Cardiac muscle cell (in vitro differentiated cells and primary cell): ENCODE measurements at regions not wholly inside any gene's neighbourhood (a gene's known extent, or its start where the extent isn't known, plus 50 kb on each side); places are given as distances from the start of the nearest gene placed in this dataset.

Source experiments
- DNase-seq, 2 donors: peaks; one replicate each; pipeline versions ENCODE4 v3.0.0 to v3.0.0-alpha.2; 2010 to 2017; ENCODE audit warnings: low read depth in 1 of 2, low spot score in 1 of 2
- H3K27ac ChIP-seq: fragments of 200-600 bp; sonication (generic); 2 replicates; pipeline ENCODE4 v1.5.1; 2016
- H3K27me3 ChIP-seq: fragments of 200-600 bp; sonication (generic); 2 replicates; pipeline ENCODE4 v1.6.0; 2016; ENCODE audit warnings: control low read depth
- H3K36me3 ChIP-seq: fragments of 200-600 bp; sonication (generic); 2 replicates; pipeline ENCODE4 v1.5.1; 2016; ENCODE audit warnings: control low read depth
- H3K4me1 ChIP-seq: fragments of 200-600 bp; sonication (generic); 2 replicates; pipeline ENCODE4 v1.8.1; 2017; ENCODE audit warnings: low read depth, mild to moderate bottlenecking, mixed run types
- H3K4me3 ChIP-seq: fragments of 200-600 bp; sonication (generic); 2 replicates; pipeline ENCODE4 v1.5.1; 2016; ENCODE audit warnings: mild to moderate bottlenecking
- H3K9me3 ChIP-seq: fragments of 200-600 bp; sonication (generic); 2 replicates; pipeline ENCODE4 v1.5.1; 2017; ENCODE audit warnings: low read depth, mild to moderate bottlenecking, control low read depth
- CTCF ChIP-seq: IDR thresholded peaks from 2 replicates; pipeline ENCODE4 v1.5.1; 2012; ENCODE audit warnings: low read depth, mild to moderate bottlenecking, low read length

- TF ChIP-seq CTCF, result no peak
Observed at GRCh38 chr16:73526011-73526804, 478.3 kb upstream of the ZFHX3 start.

GRCh38 chr16:73523209-73523608 is 475.3 kb upstream of the ZFHX3 start:
- Histone ChIP-seq H3K4me3 (no peak overlapping the region), H3K27ac (no peak overlapping the region), H3K9me3 (no peaks in the 10 kb centered on the region), H3K27me3 (no peaks in the 10 kb centered on the region), H3K36me3 (no peaks in the 10 kb centered on the region), H3K4me1 (no peaks in the 10 kb centered on the region)
- TF ChIP-seq CTCF, result no peak
- DNase-seq, result no peak

More at GRCh38 chr16:73526011-73526804, 478.3 kb upstream of the ZFHX3 start:
- Histone ChIP-seq H3K27me3 (no peaks in the 10 kb centered on the region), H3K4me3 (no peak overlapping the region), H3K27ac (no peak overlapping the region), H3K4me1 (no peaks in the 10 kb centered on the region), H3K9me3 (no peaks in the 10 kb centered on the region), H3K36me3 (no peaks in the 10 kb centered on the region)
- DNase-seq, result no peak

GRCh38 chr16:73521499-73521898 is 473.6 kb upstream of the ZFHX3 start:
- no peak for TF ChIP-seq CTCF

DNA sequence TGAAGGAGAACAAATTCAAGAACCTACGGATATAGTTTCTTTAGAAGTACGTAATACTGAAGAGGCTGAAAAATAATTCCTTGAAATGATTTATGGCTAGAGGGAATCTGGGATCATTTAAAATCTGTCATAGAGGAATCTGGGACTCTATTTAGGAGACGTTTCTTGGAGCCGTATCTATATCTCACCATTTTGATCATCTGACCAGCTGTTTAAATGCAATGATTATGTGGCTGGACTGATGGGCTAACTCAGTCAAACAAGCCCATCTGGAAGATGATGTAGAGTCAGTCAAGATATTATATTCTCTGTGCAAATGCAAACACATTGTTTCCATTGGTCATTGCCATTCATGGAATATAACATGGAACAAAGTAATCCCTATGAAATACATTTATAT is 467.7 kb upstream of the ZFHX3 start:
- no peak overlapping the region for H3K4me3 ChIP-seq
- no peaks in the 10 kb centered on the region for H3K9me3 ChIP-seq
- no peak for DNase-seq
- H3K4me1 ChIP-seq, result no peaks in the 10 kb centered on the region
- H3K27ac ChIP-seq, result no peak overlapping the region
- H3K36me3 ChIP-seq, result no peaks in the 10 kb centered on the region
- H3K27me3 ChIP-seq, result no peaks in the 10 kb centered on the region
- no peak for TF ChIP-seq CTCF

More at GRCh38 chr16:73521499-73521898, 473.6 kb upstream of the ZFHX3 start:
- no peak overlapping the region for H3K27ac ChIP-seq
- no peaks in the 10 kb centered on the region for H3K27me3 ChIP-seq
- H3K4me3 ChIP-seq, result no peak overlapping the region
- H3K4me1 ChIP-seq, result no peaks in the 10 kb centered on the region
- no peaks in the 10 kb centered on the region for H3K9me3 ChIP-seq
- H3K36me3 ChIP-seq, result no peaks in the 10 kb centered on the region
- DNase-seq, result no peak

- TF ChIP-seq CTCF, result no peak
- no peaks in the 10 kb centered on the region for H3K27me3 ChIP-seq
- H3K4me1 ChIP-seq, result peaks cover under 1% of the 10 kb centered on the region
- no peaks in the 10 kb centered on the region for H3K9me3 ChIP-seq
- no peak overlapping the region for H3K4me3 ChIP-seq
- DNase-seq, result no peak
- no peaks in the 10 kb centered on the region for H3K36me3 ChIP-seq
- H3K27ac ChIP-seq, result no peak overlapping the region
Observed at GRCh38 chr16:73510852-73511251, 462.9 kb upstream of the ZFHX3 start.
